Left lung (tissue), 4 donors: ENCODE measurements at regions not wholly inside any gene's neighbourhood (a gene's known extent, or its start where the extent isn't known, plus 50 kb on each side); places are given as distances from the start of the nearest gene placed in this dataset.

Experiments used
- ATAC-seq: fragments of 200-7000 bp; cut with Tn5 transposase; one replicate; pipeline ENCODE4 v1.9.1; 2020; ENCODE audit warnings: moderate library complexity
- DNase-seq, 4 donors: peaks; one replicate each; pipeline ENCODE4 v3.0.0-alpha.2; 2013 to 2020
- H3K27ac ChIP-seq, 2 donors: fragments of 200-600 bp; sonication (generic) in 1 of 2; one replicate each; pipeline versions ENCODE4 v1.5.0 to v1.8.0; 2020 to 2021
- H3K27me3 ChIP-seq, 2 donors: fragments of 200-600 bp; sonication (generic) in 1 of 2; one replicate each; pipeline versions ENCODE4 v1.5.0 to v1.8.0; 2020 to 2021
- H3K36me3 ChIP-seq, 2 donors: fragments of 200-600 bp; sonication (generic) in 1 of 2; one replicate each; pipeline versions ENCODE4 v1.5.0 to v1.8.0; 2020 to 2021
- H3K4me1 ChIP-seq, 2 donors: fragments of 200-600 bp; one replicate each; pipeline ENCODE4 v1.8.0; 2021
- H3K4me3 ChIP-seq, 2 donors: fragments of 200-600 bp; sonication (generic) in 1 of 2; one replicate each; pipeline versions ENCODE4 v1.5.0 to v1.8.0; 2020 to 2021; ENCODE audit warnings: mild to moderate bottlenecking in 1 of 2
- H3K9me3 ChIP-seq, 2 donors: fragments of 200-600 bp; sonication (generic) in 1 of 2; one replicate each; pipeline versions ENCODE4 v1.5.0 to v1.8.0; 2020 to 2021
- CTCF ChIP-seq, 2 donors: fragments of 200-600 bp; sonication (generic) in 1 of 2; IDR thresholded peaks; one replicate each; pipeline versions ENCODE4 v1.5.0 to v1.8.0; 2021; ENCODE audit warnings: antibody characterized with exemption in 2 of 2
- intact Hi-C, 2 donors: fragments of 100-400 bp; cut with DNase I; formaldehyde crosslinking; loops; one replicate each; pipeline versions ENCODE4 v1.11.2 to v1.14.2; 2022
- donor health status: DM: no; HTN: yes; CAD: no.
- donor health status: DM: no; HTN: no; CAD: no.

DNA sequence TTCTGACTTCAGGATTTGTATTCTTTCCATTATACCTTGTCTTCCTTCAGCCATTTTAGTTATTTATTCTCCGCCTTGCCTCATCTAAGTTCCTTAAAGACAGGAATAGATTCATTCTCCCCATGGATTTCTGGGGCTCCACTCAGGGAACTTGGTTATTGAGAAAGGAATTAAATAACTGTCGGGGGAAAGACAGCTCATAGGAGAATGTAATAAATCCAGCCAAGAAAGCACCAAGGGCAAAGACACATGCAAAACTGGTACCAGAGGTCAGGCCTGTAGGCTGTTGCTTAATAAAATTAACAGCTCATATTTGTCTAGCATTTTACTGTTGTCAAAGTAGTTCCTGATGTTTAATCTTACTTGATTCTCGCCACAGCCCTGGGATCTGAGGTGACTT lies 357.2 kb downstream of the TMEM38B start:
- H3K4me1 ChIP-seq = no peaks in the 10 kb centered on the region
- H3K27me3 ChIP-seq = no peaks in the 10 kb centered on the region
- H3K4me3 ChIP-seq = no peak overlapping the region
- no peaks in the 10 kb centered on the region for H3K36me3 ChIP-seq
- ATAC-seq (no peak), DNase-seq (no peak)
- TF ChIP-seq CTCF (IDR thresholded peaks at IDR 0.05) = no peak
- H3K9me3 ChIP-seq = peaks cover 0 to 2% of the 10 kb centered on the region in 2 donors
- intact Hi-C loops = no loop called here
- H3K27ac ChIP-seq = no peak overlapping the region

DNA sequence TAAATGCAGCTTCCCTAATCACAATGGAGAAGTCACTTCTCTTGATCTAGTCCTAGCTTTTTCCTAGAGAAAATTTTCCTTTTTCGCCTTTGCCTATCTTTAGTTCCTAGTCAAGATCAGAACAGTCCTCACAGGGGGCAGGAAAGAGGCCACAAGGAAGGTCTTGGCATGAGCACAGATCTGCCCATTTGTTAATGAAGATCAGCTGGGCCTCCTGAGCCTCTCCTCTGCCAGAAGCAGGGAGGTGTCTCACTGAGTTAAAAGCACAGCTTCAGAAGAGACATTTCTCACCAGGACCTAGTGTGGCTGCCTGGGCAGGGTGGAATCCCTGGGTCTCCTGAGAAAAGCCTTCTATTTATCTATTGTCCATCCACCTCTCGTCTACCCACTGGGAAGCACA lies 357.8 kb downstream of the TMEM38B start:
- TF ChIP-seq CTCF (IDR thresholded peaks at IDR 0.05) = no peak
- Histone ChIP-seq H3K9me3 (peaks cover 0 to 2% of the 10 kb centered on the region in 2 donors), H3K27ac (no peak overlapping the region), H3K36me3 (no peaks in the 10 kb centered on the region), H3K4me3 (no peak overlapping the region), H3K27me3 (no peaks in the 10 kb centered on the region), H3K4me1 (no peaks in the 10 kb centered on the region)
- intact Hi-C loops = no loop called here
- DNase-seq (no peak), ATAC-seq (no peak)

DNA sequence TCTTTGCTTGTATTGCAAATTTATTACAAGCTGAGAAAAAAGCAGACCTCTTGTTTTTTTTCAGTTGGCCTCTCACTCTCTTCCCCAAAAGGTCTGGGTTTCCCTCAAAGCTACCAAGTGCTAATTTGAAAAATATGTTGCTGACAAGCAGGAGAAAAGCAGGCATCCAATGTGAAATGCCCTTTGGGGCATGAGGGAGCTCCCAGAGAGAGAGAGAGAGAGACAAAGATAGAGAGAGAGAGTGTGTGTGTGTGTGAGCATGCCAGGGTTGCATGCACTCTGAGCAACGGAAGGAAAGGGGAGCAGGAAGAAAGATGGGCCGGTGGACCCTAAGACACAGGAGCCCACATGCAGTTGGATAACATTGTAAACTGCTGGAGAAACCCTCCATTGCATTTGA lies 358.4 kb downstream of the TMEM38B start:
- Histone ChIP-seq H3K36me3 (no peaks in the 10 kb centered on the region), H3K4me3 (no peak overlapping the region), H3K4me1 (no peaks in the 10 kb centered on the region), H3K27ac (no peak overlapping the region), H3K27me3 (no peaks in the 10 kb centered on the region), H3K9me3 (peaks cover 0 to under 1% of the 10 kb centered on the region in 2 donors)
- no peak for ATAC-seq
- DNase-seq = no peak
- no peak for TF ChIP-seq CTCF (IDR thresholded peaks at IDR 0.05)
- intact Hi-C loops = no loop called here

DNA sequence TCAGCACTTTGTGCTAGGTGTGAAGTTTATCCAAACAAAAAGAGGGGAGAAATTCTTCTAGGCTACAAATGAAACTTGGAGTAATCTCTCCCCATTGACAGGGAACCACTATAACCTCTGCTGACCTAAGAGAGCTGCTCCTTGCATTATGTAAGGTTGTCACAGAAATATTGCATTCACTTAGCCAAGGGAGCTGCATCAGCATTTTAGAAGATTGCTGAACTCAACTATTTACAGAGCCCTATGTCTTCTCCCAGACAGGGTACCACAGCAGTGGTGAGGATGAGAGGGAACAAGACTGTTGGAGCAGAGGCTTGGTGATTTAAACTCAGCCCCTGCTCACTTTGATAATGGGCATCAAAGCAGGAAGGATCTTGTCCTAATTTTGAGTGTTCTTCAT lies 362.0 kb downstream of the TMEM38B start:
- H3K36me3 ChIP-seq = no peaks in the 10 kb centered on the region
- no peaks in the 10 kb centered on the region for H3K4me1 ChIP-seq
- ATAC-seq (no peak), DNase-seq (no peak)
- H3K27me3 ChIP-seq = no peaks in the 10 kb centered on the region
- H3K9me3 ChIP-seq = peaks cover 0 to 14% of the 10 kb centered on the region in 2 donors
- H3K27ac ChIP-seq = no peak overlapping the region
- TF ChIP-seq CTCF (IDR thresholded peaks at IDR 0.05) = no peak
- intact Hi-C loops = no loop called here
- H3K4me3 ChIP-seq = no peak overlapping the region

GRCh38 chr9:106058460-106058859 lies 364.1 kb downstream of the TMEM38B start:
- intact Hi-C loops = no loop called here
- H3K27ac ChIP-seq = no peak overlapping the region
- no peaks in the 10 kb centered on the region for H3K36me3 ChIP-seq
- ATAC-seq (no peak), DNase-seq (peak in 1 of 4 donors; percentile 38)
- no peaks in the 10 kb centered on the region for H3K4me1 ChIP-seq
- H3K27me3 ChIP-seq = no peaks in the 10 kb centered on the region
- H3K4me3 ChIP-seq = no peak overlapping the region
- TF ChIP-seq CTCF (IDR thresholded peaks at IDR 0.05) = no peak
- peaks cover 0 to 14% of the 10 kb centered on the region in 2 donors for H3K9me3 ChIP-seq
